Eye (tissue), 1 donor: ENCODE measurements at regions not wholly inside any gene's neighbourhood (a gene's known extent, or its start where the extent isn't known, plus 50 kb on each side); places are given as distances from the start of the nearest gene placed in this dataset.

ENCODE experiments used
- DNase-seq: peaks from one replicate; pipeline ENCODE4 v3.0.0-alpha.2; 2015

GRCh38 chr16:6020162-6020985 lies 922.8 kb upstream of the EEF2KMT start:
- DNase-seq = peak; percentile 43

DNA sequence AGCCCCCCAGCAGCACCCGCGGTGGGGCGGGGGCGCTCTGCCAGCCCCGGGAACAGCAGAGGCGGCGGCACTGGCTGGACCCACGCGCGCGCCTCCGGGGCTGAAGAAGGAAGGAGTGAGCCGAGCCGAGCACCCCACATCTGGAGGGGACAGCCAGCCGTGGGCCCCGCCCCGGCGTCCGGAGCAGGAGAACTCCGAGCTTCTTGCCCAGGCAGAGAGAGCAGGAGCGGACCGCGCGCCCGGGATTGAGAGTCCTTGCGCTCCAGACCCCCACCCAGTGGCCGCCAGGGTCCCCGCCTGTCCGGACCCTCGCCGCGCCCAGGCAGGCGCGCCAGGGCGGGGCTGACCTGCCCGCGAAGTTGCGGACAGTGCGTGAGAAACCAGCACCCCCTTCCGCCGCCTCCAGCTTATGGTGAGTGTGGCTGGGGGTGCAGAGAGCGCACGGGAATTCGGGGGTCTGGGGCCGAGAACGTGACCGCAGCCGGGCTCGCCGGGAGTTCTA lies 921.9 kb upstream of the EEF2KMT start:
- peak; percentile 65 for DNase-seq

DNA sequence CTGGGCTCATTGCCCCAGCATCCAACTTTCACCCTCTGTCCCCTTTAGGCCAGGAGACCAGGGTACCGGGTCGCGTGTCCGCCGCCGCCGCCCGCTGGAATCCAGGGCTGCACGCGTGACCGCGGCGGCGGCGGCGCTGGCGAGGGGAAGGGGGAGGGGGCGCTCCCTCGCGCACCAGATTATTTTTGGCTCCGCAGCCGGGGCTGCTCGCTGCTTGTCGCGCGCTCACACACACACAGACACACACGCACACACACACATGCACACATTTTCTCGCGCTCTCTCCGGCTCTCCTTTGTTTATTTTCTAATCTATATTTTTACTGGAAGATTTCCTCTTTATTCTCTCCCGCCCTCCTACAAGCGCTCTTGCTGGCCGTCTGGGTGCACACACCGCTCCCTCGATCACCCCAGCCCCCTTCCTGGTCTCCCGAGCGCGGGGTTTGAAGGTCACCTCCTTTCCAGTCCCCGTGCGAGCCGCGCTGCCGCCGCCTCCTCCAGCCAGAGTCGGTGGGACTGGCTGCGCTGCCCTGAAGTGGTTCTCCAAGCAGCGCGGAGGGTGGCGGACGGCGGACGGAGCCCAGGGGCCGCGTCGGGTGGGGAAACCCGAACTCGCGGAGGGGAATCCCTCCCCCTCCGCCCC lies 921.4 kb upstream of the EEF2KMT start:
- peak; percentile 78 for DNase-seq

GRCh38 chr16:6016530-6017184 lies 919.1 kb upstream of the EEF2KMT start:
- DNase-seq = peak; percentile 78

DNA sequence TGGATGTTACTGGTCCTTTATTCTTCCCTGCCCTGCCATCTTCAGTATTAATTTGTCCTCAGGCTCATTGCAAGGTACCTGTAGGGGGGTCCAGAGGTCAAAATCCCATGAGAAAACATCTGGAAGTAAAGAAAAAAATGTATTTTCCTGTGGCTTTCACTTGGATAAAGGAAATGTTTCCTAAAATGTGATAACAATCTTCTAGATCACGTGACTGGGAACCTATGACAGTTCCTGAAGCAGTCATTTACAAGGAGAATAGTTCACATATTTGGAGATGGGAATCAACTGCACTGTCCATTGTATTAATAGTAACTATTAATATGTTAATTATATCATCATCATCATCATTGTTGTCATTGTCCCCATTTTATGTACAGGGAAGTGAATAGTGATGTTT lies 915.1 kb upstream of the EEF2KMT start:
- no peak for DNase-seq

GRCh38 chr16:6009151-6009550 lies 911.6 kb upstream of the EEF2KMT start:
- no peak for DNase-seq

DNA sequence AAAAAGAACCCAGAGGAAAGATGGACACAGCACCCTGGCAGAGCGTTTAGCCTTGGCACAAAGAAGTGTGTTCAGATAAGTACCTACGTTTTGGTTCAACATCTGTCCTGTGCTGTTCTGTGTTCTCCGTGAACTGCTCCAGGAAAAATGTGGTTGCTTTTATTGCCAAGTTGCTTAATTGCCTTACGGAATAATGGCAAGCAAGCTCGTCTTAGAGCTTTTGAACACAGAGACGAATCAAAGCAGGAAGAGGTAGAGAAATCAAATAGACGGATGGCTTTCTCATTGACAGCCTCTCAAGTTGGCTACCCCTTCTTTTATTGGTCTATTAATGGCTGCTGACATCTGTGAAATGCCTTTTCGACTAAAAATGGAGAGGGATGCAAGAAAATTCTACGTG lies 911.1 kb upstream of the EEF2KMT start:
- no peak for DNase-seq

GRCh38 chr16:5993356-5993755 lies 895.8 kb upstream of the EEF2KMT start:
- no peak for DNase-seq

DNA sequence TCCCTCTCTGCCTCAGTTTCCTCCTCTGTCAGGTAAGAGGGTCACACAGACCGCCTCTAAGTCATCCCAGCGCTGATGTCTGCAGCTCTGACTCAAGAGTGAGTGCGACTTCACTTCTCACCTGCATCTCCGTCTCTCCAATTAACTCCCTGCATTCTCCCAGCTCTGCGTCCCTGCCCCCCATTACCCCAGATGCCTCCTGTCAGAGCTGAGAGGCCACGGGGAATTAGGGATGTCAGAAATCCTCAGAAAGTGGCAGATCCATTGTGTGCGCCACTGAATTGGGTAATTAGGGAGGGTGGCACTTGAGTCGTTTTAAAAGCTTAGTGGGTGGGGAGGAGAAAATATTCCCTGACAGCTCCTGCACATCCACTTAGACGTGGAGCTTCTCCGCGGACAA lies 885.4 kb upstream of the EEF2KMT start:
- peak; percentile 38 for DNase-seq

- DNase-seq = no peak
These were observed 882.4 kb upstream of the EEF2KMT start for GRCh38 chr16:5979905-5980550.

DNA sequence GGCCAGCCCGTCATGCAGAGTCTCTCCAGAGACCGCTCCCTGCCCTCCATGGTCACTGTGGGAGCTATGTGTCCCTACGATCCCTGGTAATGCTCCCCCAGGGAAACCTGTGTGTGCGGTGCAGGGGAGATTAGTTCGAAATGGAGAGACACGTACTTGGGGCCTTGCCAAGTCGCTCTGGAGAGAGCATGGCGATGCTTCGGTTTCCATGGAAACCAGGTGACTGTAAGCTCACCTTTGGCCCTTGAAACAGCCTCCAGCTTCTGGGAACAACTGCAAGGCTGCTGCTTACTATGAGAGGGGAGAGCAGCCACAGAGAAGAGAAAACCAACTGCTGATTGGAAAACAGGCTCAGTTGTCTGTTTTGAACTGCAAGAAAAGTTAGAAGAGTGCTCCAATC lies 879.7 kb upstream of the EEF2KMT start:
- no peak for DNase-seq

- no peak for DNase-seq
These were observed 875.2 kb upstream of the EEF2KMT start for GRCh38 chr16:5972747-5973146.

DNA sequence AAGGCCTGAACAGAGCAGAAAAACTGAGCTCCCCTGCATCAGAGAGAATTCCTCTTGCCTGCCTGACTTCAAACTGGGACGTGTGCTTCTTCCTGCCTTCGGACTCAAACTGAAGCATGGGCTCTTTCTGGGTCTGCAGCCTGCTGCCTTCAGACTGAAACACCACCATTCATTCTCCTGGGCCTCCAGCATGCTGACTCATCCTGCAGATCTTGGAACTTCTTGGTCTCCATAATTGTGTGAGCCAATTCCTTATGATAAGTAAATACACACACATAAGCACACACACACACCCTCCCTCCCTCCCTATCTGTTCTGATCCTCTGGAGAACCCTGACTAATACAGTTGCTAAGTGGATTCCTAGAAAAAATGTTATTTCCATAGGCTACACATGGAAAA lies 874.3 kb upstream of the EEF2KMT start:
- no peak for DNase-seq

DNA sequence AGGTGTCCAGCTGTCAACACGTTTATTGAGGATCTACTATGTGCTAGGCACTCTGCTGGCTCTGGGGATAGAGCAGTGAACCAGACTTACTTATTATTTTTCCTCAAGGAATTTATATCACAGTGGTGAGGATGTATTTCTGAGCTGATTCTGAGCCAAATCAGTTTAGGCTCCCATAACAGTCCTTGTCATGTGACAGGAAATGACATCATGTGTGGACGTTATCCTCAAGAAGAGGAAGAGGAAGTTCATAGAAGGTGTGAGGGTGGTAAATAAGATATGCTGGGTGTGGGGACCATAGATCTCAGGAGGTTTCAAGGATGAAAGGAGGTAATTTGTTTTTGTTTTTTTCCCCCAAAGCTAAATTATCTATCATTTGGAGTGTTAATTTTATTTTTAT lies 873.5 kb upstream of the EEF2KMT start:
- no peak for DNase-seq

DNA sequence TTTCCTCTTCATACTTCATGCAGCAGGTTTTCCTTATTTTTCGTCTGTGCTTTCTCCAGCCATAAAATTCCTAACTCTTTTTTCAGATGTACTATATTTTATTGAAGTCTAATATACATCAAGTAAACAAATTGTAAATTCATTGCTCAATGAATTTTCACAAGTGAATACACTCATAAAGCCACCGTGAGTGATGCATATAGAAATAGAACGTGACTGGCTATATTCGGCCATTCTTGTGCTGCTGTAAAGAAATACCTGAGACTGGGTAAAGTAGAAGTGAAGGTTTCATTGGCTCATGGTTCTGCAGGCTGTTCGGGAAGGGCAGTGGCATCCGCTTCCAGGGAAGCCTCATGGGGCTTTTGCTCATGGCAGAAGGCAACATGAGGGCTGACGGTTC lies 868.4 kb upstream of the EEF2KMT start:
- DNase-seq = no peak

DNA sequence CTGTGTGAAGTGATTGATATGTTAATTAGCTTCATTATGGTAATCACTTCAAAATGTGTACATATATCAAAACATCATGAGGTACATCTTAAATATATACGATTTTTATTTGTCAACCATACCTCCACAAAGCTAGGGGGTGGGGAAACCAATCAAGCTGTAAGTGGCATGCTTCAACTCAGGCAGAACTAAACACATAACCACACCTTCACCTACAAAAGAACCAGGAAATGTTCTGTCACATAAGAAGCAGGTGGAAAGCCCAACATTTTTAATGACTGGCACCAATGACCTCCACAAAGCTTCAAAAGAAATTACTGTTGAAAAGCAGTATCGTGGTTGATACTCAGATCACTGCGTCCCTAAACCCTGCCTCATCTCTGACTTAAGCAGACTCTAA lies 867.7 kb upstream of the EEF2KMT start:
- DNase-seq = no peak

DNA sequence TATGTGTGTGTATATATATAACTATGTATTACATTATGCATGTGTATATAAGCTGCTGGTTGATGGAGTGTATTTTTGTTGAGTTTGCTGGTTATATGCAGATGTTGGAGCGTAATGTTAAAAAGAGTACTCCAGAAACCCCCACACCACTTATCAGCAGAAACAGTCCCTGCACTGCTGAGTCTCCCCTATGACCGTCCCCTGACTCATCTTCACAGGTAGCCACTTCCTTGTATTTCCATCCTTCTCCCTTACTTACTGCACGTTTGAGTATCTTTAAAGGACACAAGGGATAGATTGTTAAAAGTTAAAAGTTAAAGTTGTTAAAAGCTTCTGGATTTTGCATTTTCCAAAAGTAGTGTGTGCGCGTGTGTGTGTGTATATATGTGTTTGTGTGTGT lies 853.9 kb upstream of the EEF2KMT start:
- DNase-seq = no peak

DNA sequence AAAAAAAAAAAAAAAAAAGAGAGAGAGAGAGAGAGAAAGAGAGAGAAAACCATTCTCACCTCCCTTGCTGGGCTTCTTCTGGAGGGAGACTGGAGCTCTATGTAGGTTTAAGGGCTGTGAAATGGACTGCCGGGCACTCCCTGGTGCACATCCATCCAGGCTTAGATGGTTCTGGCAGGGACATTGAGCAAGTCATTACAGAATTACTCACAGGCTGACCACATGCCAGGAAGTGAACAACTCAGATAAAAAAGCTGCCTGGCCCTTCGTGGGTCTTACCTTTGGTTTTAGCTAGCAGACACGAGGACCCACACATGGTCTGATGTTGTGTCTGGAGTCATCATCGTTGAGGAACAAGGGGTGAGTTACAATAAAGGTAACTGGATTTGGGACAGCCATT lies 847.4 kb upstream of the EEF2KMT start:
- no peak for DNase-seq

DNA sequence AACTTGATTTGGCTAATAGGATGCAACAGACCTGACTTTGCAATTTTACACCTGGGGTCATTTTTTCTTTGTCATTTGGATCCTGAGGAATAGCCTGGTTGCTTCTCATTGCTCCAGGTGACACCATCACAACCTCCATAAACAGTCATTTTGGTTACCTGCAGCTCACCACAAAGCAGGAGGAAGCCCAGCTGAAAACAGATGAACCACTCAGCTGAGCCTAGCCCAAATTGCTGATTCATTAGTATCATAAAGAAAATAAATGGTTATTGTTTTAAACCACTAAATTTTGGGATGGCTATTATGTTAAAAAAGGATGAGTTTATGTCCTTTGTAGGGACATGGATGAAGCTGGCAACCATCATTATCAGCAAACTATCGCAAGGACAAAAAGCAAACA lies 841.0 kb upstream of the EEF2KMT start:
- DNase-seq = no peak

DNA sequence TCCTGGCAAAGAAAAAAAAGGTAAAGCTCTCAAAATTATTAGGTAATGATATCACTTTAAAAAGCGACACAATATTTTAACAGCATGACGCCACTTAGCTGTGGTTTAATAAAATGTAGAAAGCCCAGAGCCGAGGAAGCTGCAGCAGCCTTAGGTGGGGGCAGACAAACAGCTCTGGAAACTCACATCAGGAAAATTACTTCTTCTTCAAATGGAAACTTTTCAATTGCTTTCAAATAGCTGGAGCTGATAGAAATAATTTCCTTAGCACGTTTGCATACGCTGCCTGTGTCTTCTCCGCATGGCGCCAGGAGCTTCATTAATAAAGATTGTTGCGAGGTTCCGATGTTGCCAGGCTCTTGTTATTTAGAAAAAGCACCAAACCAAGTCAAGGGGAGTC lies 835.3 kb upstream of the EEF2KMT start:
- no peak for DNase-seq

DNA sequence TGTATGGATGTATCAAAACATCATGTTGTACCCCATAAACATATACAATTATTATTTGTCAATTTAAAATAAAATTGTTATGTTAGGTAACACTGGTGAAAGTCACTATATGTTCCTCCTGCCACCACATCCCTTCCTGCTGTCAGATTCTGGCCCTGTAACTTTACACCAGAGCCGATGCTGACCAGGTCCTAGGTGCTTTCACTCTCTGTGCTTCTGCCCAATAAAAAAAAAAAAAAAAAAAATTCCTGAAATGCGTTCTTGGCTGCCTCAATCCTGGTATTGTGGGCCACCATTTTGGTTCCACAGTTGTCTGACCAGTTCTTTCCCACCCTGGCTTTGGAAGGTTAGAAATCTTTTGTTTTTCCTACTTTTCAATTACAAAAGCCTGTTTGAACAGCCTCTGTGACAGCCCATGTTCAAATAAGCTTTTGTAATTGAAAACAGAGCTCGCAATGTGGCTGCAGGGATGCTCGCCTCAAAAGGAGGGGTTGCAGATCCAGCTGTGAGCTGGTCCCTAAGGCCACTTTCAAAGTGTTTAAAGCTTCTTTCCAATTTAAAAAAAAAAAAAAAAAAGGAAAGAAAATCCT lies 831.0 kb upstream of the EEF2KMT start:
- peak; percentile 58 for DNase-seq

DNA sequence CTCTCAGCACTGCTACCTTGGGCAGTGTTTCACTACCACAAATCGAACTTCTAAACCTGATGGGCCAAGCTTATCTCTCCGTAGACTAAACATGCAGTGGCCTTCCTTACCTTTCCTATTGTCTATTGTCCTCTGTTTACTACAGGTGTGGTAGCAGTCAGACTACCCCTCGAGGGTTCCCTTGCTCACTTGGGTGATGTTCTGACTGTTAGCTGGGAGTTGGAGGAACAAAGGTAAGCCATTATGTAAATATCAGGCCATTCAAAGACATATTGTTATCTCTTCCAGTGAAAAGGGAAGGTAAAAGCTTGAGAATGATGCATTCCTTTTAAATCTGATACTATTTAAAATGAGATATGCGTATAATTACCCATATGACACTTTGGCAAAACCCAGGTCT lies 828.3 kb upstream of the EEF2KMT start:
- DNase-seq = no peak

DNA sequence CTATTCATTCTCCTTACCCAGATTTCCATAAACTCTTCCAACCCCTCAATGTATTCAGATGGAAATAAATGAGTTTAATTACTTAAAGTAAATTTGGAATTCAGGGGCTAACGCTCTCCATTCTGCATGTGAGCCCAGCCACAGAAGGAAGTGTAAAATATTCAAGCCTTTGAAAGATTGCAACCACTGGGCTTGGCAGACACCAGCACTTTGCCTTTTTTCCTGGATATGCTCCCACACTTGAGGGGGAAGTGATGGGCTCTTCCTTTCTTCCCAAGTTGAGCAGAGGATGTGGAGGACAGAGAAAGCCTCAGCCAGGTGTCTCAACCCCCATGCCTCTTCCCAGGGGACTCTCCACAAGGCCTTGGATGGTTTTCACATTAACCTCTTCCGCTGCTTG lies 825.1 kb upstream of the EEF2KMT start:
- peak; percentile 40 for DNase-seq
